AG10803 (cell line): ENCODE measurements at regions not wholly inside any gene's neighbourhood (a gene's known extent, or its start where the extent isn't known, plus 50 kb on each side); places are given as distances from the start of the nearest gene placed in this dataset.

Experiments used
- DNase-seq: peaks from one replicate; pipeline ENCODE4 v3.0.0; 2010; ENCODE audit warnings: low read depth
- H3K4me3 ChIP-seq: 2 replicates; pipeline ENCODE4 v1.5.1; 2011; ENCODE audit warnings: mild to moderate bottlenecking, low read length, control low read depth
- CTCF ChIP-seq: conservative IDR thresholded peaks from 2 replicates; pipeline ENCODE4 v1.5.1; 2011; ENCODE audit warnings: mild to moderate bottlenecking, low read length, control low read depth, inconsistent platforms

- no peak for DNase-seq
- TF ChIP-seq CTCF, result no peak
These were observed 182.2 kb downstream of the MYCN start for GRCh38 chr2:16122556-16122955.

GRCh38 chr2:16121986-16122390, 181.6 kb downstream of the MYCN start:
- no peak for TF ChIP-seq CTCF
- DNase-seq, result no peak
- no peak overlapping the region for H3K4me3 ChIP-seq

More at GRCh38 chr2:16122556-16122955, 182.2 kb downstream of the MYCN start:
- no peak overlapping the region for H3K4me3 ChIP-seq

- DNase-seq, result no peak
- no peak overlapping the region for H3K4me3 ChIP-seq
- TF ChIP-seq CTCF, result no peak
These were observed 181.1 kb downstream of the MYCN start for GRCh38 chr2:16121231-16121985.

- DNase-seq, result no peak
- TF ChIP-seq CTCF, result no peak
These were observed 180.3 kb downstream of the MYCN start for GRCh38 chr2:16120591-16121180.

GRCh38 chr2:16119741-16120140, 179.4 kb downstream of the MYCN start:
- no peak for TF ChIP-seq CTCF
- H3K4me3 ChIP-seq, result no peak overlapping the region
- no peak for DNase-seq

More at GRCh38 chr2:16120591-16121180, 180.3 kb downstream of the MYCN start:
- H3K4me3 ChIP-seq, result no peak overlapping the region

- no peak for DNase-seq
- no peak for TF ChIP-seq CTCF
- H3K4me3 ChIP-seq, result no peak overlapping the region
These were observed 178.6 kb downstream of the MYCN start for GRCh38 chr2:16118611-16119590.
